NCI-H526 (cell line): ENCODE measurements at regions not wholly inside any gene's neighbourhood (a gene's known extent, or its start where the extent isn't known, plus 50 kb on each side); places are given as distances from the start of the nearest gene placed in this dataset.
"Not testable (repeated sequence)": the region's sequence is repeated elsewhere in the genome, so short reads cannot be mapped to it uniquely, and the experiment has no call there.

ENCODE experiments used
- DNase-seq, 2 experiments: peaks; one replicate each; lab custom pipeline; 2025; lab: John Stamatoyannopoulos, UW

GRCh38 chr4:112015960-112016359, 129.3 kb upstream of the FAM241A start:
- no peak for DNase-seq

GRCh38 chr4:112023402-112023950, 121.8 kb upstream of the FAM241A start:
- no peak for DNase-seq

- DNase-seq: no peak
Observed at GRCh38 chr4:112026058-112026457, 119.2 kb upstream of the FAM241A start.

- DNase-seq: no peak
Observed at GRCh38 chr4:112029771-112030171, 115.5 kb upstream of the FAM241A start.

GRCh38 chr4:112031712-112032328, 113.4 kb upstream of the FAM241A start:
- DNase-seq: peak; percentile 2 to 75

- DNase-seq: no peak
Observed at GRCh38 chr4:112036886-112037285, 108.4 kb upstream of the FAM241A start.

GRCh38 chr4:112038861-112039260, 106.4 kb upstream of the FAM241A start:
- DNase-seq: no peak

GRCh38 chr4:112049119-112049518, 96.1 kb upstream of the FAM241A start:
- not testable (repeated sequence) for DNase-seq

GRCh38 chr4:112053825-112054350, 91.4 kb upstream of the FAM241A start:
- DNase-seq: no peak

GRCh38 chr4:112055100-112055499, 90.2 kb upstream of the FAM241A start:
- DNase-seq: no peak

GRCh38 chr4:112057470-112057869, 87.8 kb upstream of the FAM241A start:
- no peak for DNase-seq

GRCh38 chr4:112058433-112058832, 86.8 kb upstream of the FAM241A start:
- no peak for DNase-seq

GRCh38 chr4:112060212-112060611, 85.0 kb upstream of the FAM241A start:
- DNase-seq: peak; percentile 10 to 54

GRCh38 chr4:112061207-112061817, 83.9 kb upstream of the FAM241A start:
- no peak for DNase-seq

GRCh38 chr4:112063260-112063659, 82.0 kb upstream of the FAM241A start:
- DNase-seq: no peak

- no peak for DNase-seq
Observed at GRCh38 chr4:112069110-112069509, 76.1 kb upstream of the FAM241A start.

GRCh38 chr4:112073181-112073580, 72.1 kb upstream of the FAM241A start:
- DNase-seq: no peak

- peak; percentile 2 to 64 for DNase-seq
Observed at GRCh38 chr4:112075129-112075753, 70.0 kb upstream of the FAM241A start.

GRCh38 chr4:112075906-112076305, 69.3 kb upstream of the FAM241A start:
- no peak for DNase-seq

- no peak for DNase-seq
Observed at GRCh38 chr4:112076919-112077608, 68.2 kb upstream of the FAM241A start.

GRCh38 chr4:112077743-112078142, 67.5 kb upstream of the FAM241A start:
- no peak for DNase-seq

GRCh38 chr4:112082954-112083586, 62.2 kb upstream of the FAM241A start:
- DNase-seq: no peak
